ENCODE measurements at regions not wholly inside any gene's neighbourhood (a gene's known extent, or its start where the extent isn't known, plus 50 kb on each side); places are given as distances from the start of the nearest gene placed in this dataset.
A peak's percentile ranks its signal among the peaks of the same experiment; 100 is the strongest.

GRCh38 chr5:6181871-6182270 lies 196.5 kb downstream of the MED10 start:
- peaks cover 8% of the 10 kb centered on the region for H3K27me3 Mint-ChIP-seq (ENCODE audit: low read depth)
- DNase-seq (no peak), ATAC-seq (replicated peaks in 1 of 2) (no peak)
- no peaks in the 10 kb centered on the region for H3K36me3 Mint-ChIP-seq (ENCODE audit: insufficient read depth in 2 of 2)
- H3K27ac Mint-ChIP-seq: no peak overlapping the region
- no peaks in the 10 kb centered on the region for H3K9me3 Mint-ChIP-seq
- no peak overlapping the region for H3K4me3 Mint-ChIP-seq
- no peaks in the 10 kb centered on the region for H3K4me1 Mint-ChIP-seq (ENCODE audit: low read depth)

GRCh38 chr5:6181147-6181729 lies 197.1 kb downstream of the MED10 start:
- no peaks in the 10 kb centered on the region for H3K9me3 Mint-ChIP-seq
- H3K36me3 Mint-ChIP-seq (ENCODE audit: insufficient read depth in 2 of 2): no peaks in the 10 kb centered on the region

GRCh38 chr5:6180231-6180872 lies 198.0 kb downstream of the MED10 start:
- Mint-ChIP-seq H3K4me1 (ENCODE audit: low read depth) (no peaks in the 10 kb centered on the region), H3K9me3 (no peaks in the 10 kb centered on the region), H3K27ac (no peak overlapping the region), H3K36me3 (ENCODE audit: insufficient read depth in 2 of 2) (no peaks in the 10 kb centered on the region), H3K27me3 (ENCODE audit: low read depth) (peaks cover 8% of the 10 kb centered on the region), H3K4me3 (no peak overlapping the region)
- no peak for ATAC-seq (replicated peaks in 1 of 2)
- DNase-seq: no peak

More at GRCh38 chr5:6181147-6181729, 197.1 kb downstream of the MED10 start:
- ATAC-seq (replicated peaks in 1 of 2): no peak
- Mint-ChIP-seq H3K27ac (no peak overlapping the region), H3K4me1 (ENCODE audit: low read depth) (no peaks in the 10 kb centered on the region), H3K27me3 (ENCODE audit: low read depth) (peaks cover 8% of the 10 kb centered on the region), H3K4me3 (no peak overlapping the region)
- DNase-seq: no peak

- DNase-seq: no peak
- Mint-ChIP-seq H3K4me3 (no peak overlapping the region), H3K27me3 (ENCODE audit: low read depth) (peaks cover 8% of the 10 kb centered on the region), H3K27ac (no peak overlapping the region), H3K4me1 (ENCODE audit: low read depth) (no peaks in the 10 kb centered on the region), H3K36me3 (ENCODE audit: insufficient read depth in 2 of 2) (no peaks in the 10 kb centered on the region), H3K9me3 (no peaks in the 10 kb centered on the region)
- ATAC-seq (replicated peaks in 1 of 2): no peak
These were observed 199.4 kb downstream of the MED10 start for GRCh38 chr5:6178846-6179532.

GRCh38 chr5:6177926-6178325 lies 200.4 kb downstream of the MED10 start:
- ATAC-seq (replicated peaks in 1 of 2) (no peak), DNase-seq (no peak)
- peaks cover 8% of the 10 kb centered on the region for H3K27me3 Mint-ChIP-seq (ENCODE audit: low read depth)
- no peak overlapping the region for H3K27ac Mint-ChIP-seq
- H3K4me1 Mint-ChIP-seq (ENCODE audit: low read depth): no peaks in the 10 kb centered on the region
- no peaks in the 10 kb centered on the region for H3K9me3 Mint-ChIP-seq
- H3K4me3 Mint-ChIP-seq: no peak overlapping the region
- H3K36me3 Mint-ChIP-seq (ENCODE audit: insufficient read depth in 2 of 2): no peaks in the 10 kb centered on the region

GRCh38 chr5:6176102-6176693 lies 202.1 kb downstream of the MED10 start:
- Mint-ChIP-seq H3K4me3 (no peak overlapping the region), H3K9me3 (no peaks in the 10 kb centered on the region), H3K27ac (no peak overlapping the region), H3K27me3 (ENCODE audit: low read depth) (peaks cover 8% of the 10 kb centered on the region), H3K36me3 (ENCODE audit: insufficient read depth in 2 of 2) (no peaks in the 10 kb centered on the region), H3K4me1 (ENCODE audit: low read depth) (no peaks in the 10 kb centered on the region)
- ATAC-seq (replicated peaks in 1 of 2) (no peak), DNase-seq (no peak)

- H3K4me3 Mint-ChIP-seq: no peak overlapping the region
- no peaks in the 10 kb centered on the region for H3K9me3 Mint-ChIP-seq
These were observed 203.0 kb downstream of the MED10 start for GRCh38 chr5:6175172-6175854.

GRCh38 chr5:6169660-6170059 lies 208.7 kb downstream of the MED10 start:
- Mint-ChIP-seq H3K27ac (no peak overlapping the region), H3K36me3 (ENCODE audit: insufficient read depth in 2 of 2) (no peaks in the 10 kb centered on the region), H3K4me1 (ENCODE audit: low read depth) (no peaks in the 10 kb centered on the region)

More at GRCh38 chr5:6175172-6175854, 203.0 kb downstream of the MED10 start:
- Mint-ChIP-seq H3K27ac (no peak overlapping the region), H3K36me3 (ENCODE audit: insufficient read depth in 2 of 2) (no peaks in the 10 kb centered on the region), H3K27me3 (ENCODE audit: low read depth) (peaks cover 8% of the 10 kb centered on the region), H3K4me1 (ENCODE audit: low read depth) (no peaks in the 10 kb centered on the region)
- no peak for DNase-seq
- no peak for ATAC-seq (replicated peaks in 1 of 2)

GRCh38 chr5:6166698-6167394 lies 211.5 kb downstream of the MED10 start:
- H3K4me3 Mint-ChIP-seq: no peak overlapping the region
- peaks cover 31% of the 10 kb centered on the region for H3K27me3 Mint-ChIP-seq (ENCODE audit: low read depth)
- no peak for DNase-seq
- no peak overlapping the region for H3K27ac Mint-ChIP-seq
- H3K9me3 Mint-ChIP-seq: no peaks in the 10 kb centered on the region
- H3K36me3 Mint-ChIP-seq (ENCODE audit: insufficient read depth in 2 of 2): no peaks in the 10 kb centered on the region
- ATAC-seq (replicated peaks in 1 of 2): no peak
- no peaks in the 10 kb centered on the region for H3K4me1 Mint-ChIP-seq (ENCODE audit: low read depth)

More at GRCh38 chr5:6169660-6170059, 208.7 kb downstream of the MED10 start:
- H3K9me3 Mint-ChIP-seq: no peaks in the 10 kb centered on the region
- no peak overlapping the region for H3K4me3 Mint-ChIP-seq
- ATAC-seq (replicated peaks in 1 of 2) (no peak), DNase-seq (no peak)
- H3K27me3 Mint-ChIP-seq (ENCODE audit: low read depth): peaks cover 18% of the 10 kb centered on the region

- H3K4me3 Mint-ChIP-seq: no peak overlapping the region
- H3K4me1 Mint-ChIP-seq (ENCODE audit: low read depth): no peaks in the 10 kb centered on the region
- no peak for DNase-seq
- no peaks in the 10 kb centered on the region for H3K36me3 Mint-ChIP-seq (ENCODE audit: insufficient read depth in 2 of 2)
- no peaks in the 10 kb centered on the region for H3K9me3 Mint-ChIP-seq
- H3K27me3 Mint-ChIP-seq (ENCODE audit: low read depth): peaks cover 34% of the 10 kb centered on the region
- no peak for ATAC-seq (replicated peaks in 1 of 2)
- peak overlapping the region; percentile 25 for H3K27ac Mint-ChIP-seq
These were observed 214.4 kb downstream of the MED10 start for GRCh38 chr5:6163913-6164312.

GRCh38 chr5:6162175-6162574 lies 216.2 kb downstream of the MED10 start:
- ATAC-seq (replicated peaks in 1 of 2) (no peak), DNase-seq (no peak)
- no peak overlapping the region for H3K27ac Mint-ChIP-seq
- peaks cover 28% of the 10 kb centered on the region for H3K27me3 Mint-ChIP-seq (ENCODE audit: low read depth)
- no peaks in the 10 kb centered on the region for H3K36me3 Mint-ChIP-seq (ENCODE audit: insufficient read depth in 2 of 2)
- H3K4me1 Mint-ChIP-seq (ENCODE audit: low read depth): no peaks in the 10 kb centered on the region
- no peak overlapping the region for H3K4me3 Mint-ChIP-seq
- no peaks in the 10 kb centered on the region for H3K9me3 Mint-ChIP-seq

GRCh38 chr5:6161257-6161656 lies 217.1 kb downstream of the MED10 start:
- Mint-ChIP-seq H3K4me1 (ENCODE audit: low read depth) (no peaks in the 10 kb centered on the region), H3K27me3 (ENCODE audit: low read depth) (peaks cover 21% of the 10 kb centered on the region), H3K27ac (no peak overlapping the region), H3K36me3 (ENCODE audit: insufficient read depth in 2 of 2) (no peaks in the 10 kb centered on the region), H3K9me3 (no peaks in the 10 kb centered on the region), H3K4me3 (no peak overlapping the region)
- ATAC-seq (replicated peaks in 1 of 2): no peak
- DNase-seq: no peak

Measured in activated T-cell treated with anti-CD3 and anti-CD28 coated beads, Interleukin-2, amount 50 U/mL, for 72 hours (primary cell).